ENCODE measurements at regions not wholly inside any gene's neighbourhood (a gene's known extent, or its start where the extent isn't known, plus 50 kb on each side); places are given as distances from the start of the nearest gene placed in this dataset.

- no peak for ATAC-seq
- TF ChIP-seq CSDC2 (CRISPR knock-in tag; IDR thresholded peaks at IDR 0.05) (no peak), PPARA (CRISPR knock-in tag; IDR thresholded peaks at IDR 0.05; ENCODE audit: borderline replicate concordance) (no peak), POU6F1 (CRISPR knock-in tag; IDR thresholded peaks at IDR 0.05; ENCODE audit: borderline replicate concordance, low read depth) (no peak), ZNF8 (CRISPR knock-in tag; IDR thresholded peaks at IDR 0.05) (no peak), OSR1 (CRISPR knock-in tag; IDR thresholded peaks at IDR 0.05) (no peak), ESRRG (CRISPR knock-in tag; IDR thresholded peaks at IDR 0.05) (no peak), PATZ1 (CRISPR knock-in tag; IDR thresholded peaks at IDR 0.05; ENCODE audit: borderline replicate concordance) (no peak), ZNF70 (CRISPR knock-in tag; IDR thresholded peaks at IDR 0.05) (no peak)
These were observed 52.4 kb upstream of the GOLGA8J start for GRCh38 chr15:30030345-30030744.

- TF ChIP-seq BACH2 (CRISPR knock-in tag; IDR thresholded peaks at IDR 0.05; ENCODE audit: borderline replicate concordance) (no peak), ZNF70 (CRISPR knock-in tag; IDR thresholded peaks at IDR 0.05) (no peak), ARNTL (CRISPR knock-in tag; IDR thresholded peaks at IDR 0.05; ENCODE audit: borderline replicate concordance, low read depth) (no peak), ZC3H10 (CRISPR knock-in tag; IDR thresholded peaks at IDR 0.05) (no peak), ZFP3 (CRISPR knock-in tag; IDR thresholded peaks at IDR 0.05) (no peak), ZNF565 (CRISPR knock-in tag; conservative IDR thresholded peaks at IDR 0.05; ENCODE audit: low read depth) (no peak), RARB (CRISPR knock-in tag; IDR thresholded peaks at IDR 0.05) (no peak), TOX (CRISPR knock-in tag; IDR thresholded peaks at IDR 0.05; ENCODE audit: borderline replicate concordance) (no peak), ZFP30 (CRISPR knock-in tag; IDR thresholded peaks at IDR 0.05) (no peak), ZNF8 (CRISPR knock-in tag; IDR thresholded peaks at IDR 0.05) (no peak), ISL1 (CRISPR knock-in tag; IDR thresholded peaks at IDR 0.05) (no peak), POU6F1 (CRISPR knock-in tag; IDR thresholded peaks at IDR 0.05; ENCODE audit: borderline replicate concordance, low read depth) (no peak), CREB5 (CRISPR knock-in tag; IDR thresholded peaks at IDR 0.05; ENCODE audit: low read depth) (no peak), OSR1 (CRISPR knock-in tag; IDR thresholded peaks at IDR 0.05) (no peak), CSRNP3 (CRISPR knock-in tag; IDR thresholded peaks at IDR 0.05) (no peak), ESRRG (CRISPR knock-in tag; IDR thresholded peaks at IDR 0.05) (no peak), GLIS3 (CRISPR knock-in tag; IDR thresholded peaks at IDR 0.05) (no peak), PATZ1 (CRISPR knock-in tag; IDR thresholded peaks at IDR 0.05; ENCODE audit: borderline replicate concordance) (no peak), PPARA (CRISPR knock-in tag; IDR thresholded peaks at IDR 0.05; ENCODE audit: borderline replicate concordance) (no peak)
These were observed 58.9 kb upstream of the GOLGA8J start for GRCh38 chr15:30023798-30024295.

GRCh38 chr15:30010746-30011145, 72.0 kb upstream of the GOLGA8J start:
- no peak for ATAC-seq
- no peak for TF ChIP-seq CREB5 (CRISPR knock-in tag; IDR thresholded peaks at IDR 0.05; ENCODE audit: low read depth)
- TF ChIP-seq RARB (CRISPR knock-in tag; IDR thresholded peaks at IDR 0.05), result no peak
- no peak for TF ChIP-seq POU6F1 (CRISPR knock-in tag; IDR thresholded peaks at IDR 0.05; ENCODE audit: borderline replicate concordance, low read depth)
- TF ChIP-seq TSHZ2 (CRISPR knock-in tag; IDR thresholded peaks at IDR 0.05), result no peak
- TF ChIP-seq ZNF8 (CRISPR knock-in tag; IDR thresholded peaks at IDR 0.05), result no peak
- no peak for TF ChIP-seq ESRRG (CRISPR knock-in tag; IDR thresholded peaks at IDR 0.05)
- no peak for TF ChIP-seq GLIS3 (CRISPR knock-in tag; IDR thresholded peaks at IDR 0.05)
- no peak for TF ChIP-seq TOX (CRISPR knock-in tag; IDR thresholded peaks at IDR 0.05; ENCODE audit: borderline replicate concordance)

More at GRCh38 chr15:30023798-30024295, 58.9 kb upstream of the GOLGA8J start:
- no peak for ATAC-seq
